GM19240 (cell line): ENCODE measurements at regions not wholly inside any gene's neighbourhood (a gene's known extent, or its start where the extent isn't known, plus 50 kb on each side); places are given as distances from the start of the nearest gene placed in this dataset.

Source experiments
- DNase-seq: peaks from one replicate; pipeline ENCODE4 v3.0.0; 2011; ENCODE audit warnings: low spot score; ENCODE audit not compliant: insufficient read length

DNA sequence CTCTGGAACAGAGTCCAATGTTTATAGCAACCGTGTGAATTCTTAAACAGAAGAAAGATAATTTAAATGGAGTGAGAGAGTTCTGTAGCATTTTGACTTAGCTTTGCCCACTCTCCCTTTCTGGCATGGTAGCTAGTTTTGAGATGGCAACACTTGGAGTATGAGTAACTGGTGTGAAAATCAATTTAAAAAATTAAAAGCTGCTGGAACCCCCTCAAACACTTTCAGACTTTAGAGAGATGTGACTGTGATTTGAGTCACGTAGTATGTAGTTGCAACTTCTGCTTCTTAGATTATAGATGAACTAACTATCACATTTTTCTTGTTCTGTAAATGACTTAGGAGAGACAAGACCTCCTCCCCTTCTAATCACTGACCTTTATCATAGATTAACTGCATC is 2309.5 kb upstream of the C9orf72 start:
- DNase-seq: no peak

DNA sequence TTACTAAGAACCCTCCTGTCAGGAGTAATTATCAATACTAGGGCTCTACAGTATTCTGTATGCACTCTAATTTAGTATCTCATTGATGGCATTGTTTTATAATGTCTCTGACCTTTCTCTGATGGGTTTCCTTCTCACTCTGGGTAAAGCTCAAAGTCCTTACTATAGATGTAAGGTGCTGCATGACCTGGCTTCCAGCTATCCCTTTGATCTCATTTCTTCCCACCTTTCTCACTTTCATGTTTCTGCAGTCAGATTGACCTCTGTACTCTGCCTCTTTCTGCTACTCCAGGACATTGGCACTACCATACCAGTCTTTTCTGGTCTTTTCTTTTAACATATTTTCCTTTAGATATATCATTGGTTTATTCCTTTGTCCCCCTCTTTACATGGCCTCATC is 2332.8 kb upstream of the C9orf72 start:
- DNase-seq: no peak

DNA sequence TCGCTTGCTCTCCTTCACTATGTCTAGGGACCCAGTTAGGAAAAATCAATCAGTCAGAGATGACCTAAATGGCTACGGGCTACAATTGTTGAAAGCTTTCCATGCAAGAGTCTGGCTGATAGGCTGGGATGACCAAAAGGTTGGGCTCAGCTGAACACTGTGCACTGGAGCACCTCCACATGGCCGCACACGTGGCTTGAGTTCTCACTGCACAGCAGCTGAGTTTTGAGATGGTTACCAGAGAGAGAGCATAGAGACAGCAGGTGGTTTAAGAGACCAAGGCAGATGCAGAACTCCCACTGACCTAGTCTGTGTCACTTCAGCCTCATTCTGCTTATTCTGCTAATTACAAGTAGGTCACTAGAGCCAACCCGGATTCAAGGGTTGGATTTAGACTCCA is 2354.8 kb upstream of the C9orf72 start:
- DNase-seq: no peak

DNA sequence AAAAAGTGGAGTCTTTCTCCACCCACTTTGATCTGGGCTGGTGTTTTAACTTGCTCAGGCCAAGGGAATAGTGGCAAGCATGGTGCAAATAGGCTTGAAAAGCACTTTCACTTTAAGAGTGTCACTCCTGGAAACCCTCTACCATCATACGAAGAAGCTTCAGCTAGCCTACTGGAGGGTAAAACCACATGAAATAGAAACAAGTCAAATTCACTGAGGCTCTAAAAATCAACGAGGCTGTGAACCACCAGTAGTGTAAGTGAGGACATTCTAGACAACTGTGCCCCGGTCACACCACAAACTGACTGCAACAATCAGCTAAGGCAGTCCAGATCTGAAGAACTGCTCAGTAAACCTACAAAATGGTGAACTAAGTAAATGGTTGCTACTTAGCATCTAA is 2366.3 kb upstream of the C9orf72 start:
- DNase-seq: no peak

DNA sequence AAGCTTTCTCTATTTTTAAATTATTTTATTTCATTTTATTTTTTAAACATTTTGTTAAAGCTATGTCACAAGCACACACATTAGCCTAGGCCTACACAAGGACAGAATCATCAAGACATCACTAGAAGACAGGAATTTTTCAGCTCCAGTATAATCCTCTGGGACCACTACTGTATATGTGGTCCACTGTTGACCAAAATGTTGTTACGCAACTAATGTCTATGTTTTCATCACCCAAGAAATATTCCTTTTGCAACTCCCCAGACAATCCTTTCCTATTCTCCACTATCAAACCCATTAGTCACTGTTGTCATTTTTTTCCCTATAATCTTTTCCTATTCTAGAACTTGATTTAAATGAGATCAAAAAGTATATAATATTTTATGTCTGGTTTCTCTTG is 2371.7 kb upstream of the C9orf72 start:
- no peak for DNase-seq

DNA sequence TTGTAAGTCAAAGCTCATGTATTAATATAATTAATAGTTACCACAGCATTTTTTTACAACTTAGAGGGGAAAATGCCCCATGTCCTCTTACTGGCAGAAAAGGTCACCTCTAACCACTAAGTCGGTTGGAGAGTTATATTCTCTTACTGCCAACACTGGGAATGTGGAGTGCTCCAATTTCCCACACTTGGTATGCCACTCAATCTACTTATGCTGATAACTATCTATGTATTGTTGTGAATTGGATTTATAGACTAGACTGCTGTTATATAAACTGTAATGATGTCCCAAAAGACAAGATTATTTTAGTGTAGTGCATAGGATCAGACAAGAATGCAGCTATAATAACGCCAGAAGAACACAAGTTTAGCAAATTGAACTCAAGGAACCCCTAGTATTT is 2385.2 kb upstream of the C9orf72 start:
- no peak for DNase-seq

DNA sequence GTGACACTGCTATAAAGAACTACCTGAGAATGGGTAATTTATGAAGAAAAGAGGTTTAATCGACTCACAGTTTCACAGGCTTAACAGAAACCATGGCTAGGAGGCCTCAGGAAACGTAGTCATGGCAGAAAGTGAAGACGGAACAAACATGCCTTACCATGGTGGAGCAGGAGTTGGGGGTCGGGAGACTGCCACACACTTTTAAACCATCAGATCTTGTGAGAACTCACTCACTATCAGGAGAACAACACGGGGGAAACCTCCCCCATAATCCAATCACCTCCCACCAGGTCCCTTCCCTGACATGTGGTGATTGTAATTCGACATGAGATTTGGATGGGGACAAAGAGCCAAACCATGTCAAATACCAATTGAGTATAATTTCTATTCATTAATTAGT is 2392.6 kb upstream of the C9orf72 start:
- no peak for DNase-seq

DNA sequence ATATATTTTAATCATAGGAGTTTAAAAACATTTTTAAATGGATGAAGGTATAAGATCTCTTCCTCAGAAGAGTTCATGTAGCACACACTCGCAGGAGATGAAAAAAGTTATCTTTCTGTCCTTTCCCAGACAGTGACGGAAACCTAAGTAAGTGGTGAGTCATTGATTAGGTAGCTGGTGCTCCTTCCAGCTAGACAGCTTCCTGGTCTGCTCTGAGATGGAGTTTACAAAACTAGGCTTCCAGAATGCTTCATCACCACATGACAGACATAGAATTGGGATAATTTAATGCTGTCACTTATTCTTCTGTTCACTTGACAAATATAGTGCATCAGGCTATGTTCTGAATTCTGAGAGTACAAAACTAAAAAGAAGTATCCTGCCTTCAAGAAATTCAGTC is 2393.0 kb upstream of the C9orf72 start:
- DNase-seq: no peak

DNA sequence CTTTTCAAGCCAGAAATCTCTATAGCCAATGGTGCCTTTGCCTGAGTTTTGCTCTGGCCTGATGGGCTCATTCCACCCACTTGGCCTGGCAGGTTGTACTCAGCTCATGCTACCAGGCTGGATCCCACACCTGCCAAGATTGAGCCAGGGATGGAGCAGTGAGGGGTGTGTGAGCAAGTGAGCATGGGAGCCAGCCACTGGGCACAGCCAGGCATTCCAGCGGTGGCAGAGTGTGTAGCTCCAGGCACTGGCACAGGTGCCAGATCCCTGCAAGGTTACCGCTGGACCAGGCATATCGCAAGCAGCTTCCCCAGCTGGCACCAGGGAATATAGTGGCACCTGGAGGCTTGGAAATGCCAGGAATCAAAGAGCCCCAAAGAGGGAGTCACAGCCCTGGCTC is 2395.6 kb upstream of the C9orf72 start:
- DNase-seq: no peak

DNA sequence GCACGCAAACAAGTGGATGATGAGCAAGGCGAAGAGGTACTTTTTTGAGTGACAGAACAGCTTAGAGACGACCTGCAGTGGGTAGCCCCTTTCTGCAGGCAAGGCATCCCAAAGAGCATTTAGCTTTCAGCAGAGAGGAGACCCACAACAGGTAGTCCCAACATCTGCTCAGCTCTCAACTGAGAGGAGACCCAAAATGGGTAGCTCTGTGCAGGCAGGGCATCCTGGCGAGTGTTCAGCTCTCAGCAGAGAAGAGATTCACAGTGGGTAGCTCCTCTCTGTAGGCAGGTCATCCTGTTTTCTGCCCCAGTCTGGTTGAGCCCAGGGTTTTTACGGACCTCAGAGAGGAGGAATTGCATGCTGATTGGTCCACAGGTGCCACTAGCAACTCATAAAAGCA is 2396.1 kb upstream of the C9orf72 start:
- DNase-seq: no peak

DNA sequence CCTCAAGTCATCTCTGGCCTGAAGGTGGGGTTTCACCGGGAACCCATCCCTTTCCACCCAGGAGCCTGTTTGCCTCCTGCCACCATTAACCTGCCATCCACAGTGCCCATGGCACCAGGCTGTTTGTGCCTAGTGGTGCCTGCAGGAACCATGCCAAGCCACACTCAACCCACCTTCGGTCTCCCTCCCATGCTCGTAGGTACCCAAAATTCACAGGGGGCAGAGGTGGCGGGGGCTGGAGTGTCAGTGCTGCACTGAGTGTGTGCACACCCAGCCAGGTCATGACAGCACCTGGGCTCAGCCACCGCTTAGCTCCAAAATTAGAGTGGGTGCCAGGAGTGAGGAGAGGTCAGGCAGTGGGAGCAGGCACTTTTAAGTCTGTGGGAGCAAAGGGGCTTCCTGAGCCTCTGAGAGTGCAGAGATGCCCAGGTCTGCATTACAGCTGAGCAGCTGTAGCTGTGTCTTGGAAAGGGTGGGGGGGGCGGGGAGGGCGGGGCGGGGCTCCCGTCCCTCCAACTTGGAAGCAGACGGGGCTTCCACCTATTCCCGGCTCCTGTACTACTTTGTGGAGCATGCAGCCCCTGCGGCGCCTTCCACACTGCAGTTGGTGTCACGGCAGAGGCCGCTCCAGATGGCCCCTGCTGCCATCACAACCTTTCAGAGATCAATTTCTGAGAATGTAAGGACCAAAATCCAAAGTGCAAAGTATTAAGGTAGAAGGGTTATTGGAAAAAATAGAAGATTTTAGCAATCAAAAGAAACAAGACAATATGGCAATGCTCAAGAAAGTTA is 2396.8 kb upstream of the C9orf72 start:
- no peak for DNase-seq

DNA sequence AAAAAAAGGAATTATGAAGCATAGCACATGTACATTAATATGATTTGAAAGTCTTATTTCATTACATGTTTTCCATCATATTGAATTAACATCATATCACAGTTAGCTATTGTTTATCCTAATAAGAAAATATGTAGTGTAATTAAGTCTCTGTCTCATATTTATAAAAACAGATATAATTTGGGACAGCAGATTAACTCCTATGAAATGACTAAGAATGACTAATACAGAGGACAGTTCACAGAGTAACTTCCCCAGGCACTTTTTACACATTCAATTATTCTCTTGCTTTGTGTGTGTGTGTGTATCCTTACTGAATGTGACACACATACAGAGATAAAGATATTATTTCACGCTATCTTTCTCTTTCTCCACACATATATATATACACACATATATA is 2400.9 kb upstream of the C9orf72 start:
- DNase-seq: no peak

DNA sequence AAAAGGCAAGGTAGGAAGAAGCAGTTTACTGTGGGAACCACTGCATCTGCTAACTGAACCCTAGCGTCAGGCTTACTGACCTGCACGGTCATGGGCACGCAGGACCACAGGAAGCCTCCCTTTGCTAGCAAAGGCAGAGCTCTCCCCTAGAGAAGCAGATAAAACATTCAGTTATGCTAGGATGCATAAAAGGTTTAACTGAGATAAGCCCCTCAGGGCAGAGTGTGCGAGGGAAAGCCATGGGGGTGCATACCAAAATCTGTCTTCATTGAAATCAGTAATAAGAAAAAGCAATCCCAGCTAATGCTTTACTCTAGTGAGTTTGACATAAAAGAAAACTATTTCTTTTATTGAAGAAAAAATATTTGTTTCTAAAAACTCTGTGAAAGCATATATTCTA is 2403.7 kb upstream of the C9orf72 start:
- no peak for DNase-seq

DNA sequence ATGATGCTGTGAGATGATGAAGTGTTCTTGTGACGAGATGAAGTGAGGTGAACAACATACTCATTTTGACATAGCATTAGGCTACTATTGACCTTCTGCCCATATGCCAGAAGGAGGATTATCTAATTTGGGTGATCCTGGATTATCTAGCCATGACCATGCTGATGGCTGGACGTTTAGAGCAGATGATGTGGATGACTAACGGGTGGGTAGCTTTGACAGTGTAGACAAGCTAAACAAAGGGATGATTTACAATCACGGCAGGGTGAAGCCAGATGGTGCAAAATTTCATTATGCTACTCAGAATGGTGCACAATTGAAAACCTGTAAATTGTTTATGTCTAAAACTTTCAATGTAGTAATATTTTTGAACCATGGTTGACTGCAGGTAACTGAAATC is 2403.4 kb upstream of the ACO1 start:
- DNase-seq: no peak

DNA sequence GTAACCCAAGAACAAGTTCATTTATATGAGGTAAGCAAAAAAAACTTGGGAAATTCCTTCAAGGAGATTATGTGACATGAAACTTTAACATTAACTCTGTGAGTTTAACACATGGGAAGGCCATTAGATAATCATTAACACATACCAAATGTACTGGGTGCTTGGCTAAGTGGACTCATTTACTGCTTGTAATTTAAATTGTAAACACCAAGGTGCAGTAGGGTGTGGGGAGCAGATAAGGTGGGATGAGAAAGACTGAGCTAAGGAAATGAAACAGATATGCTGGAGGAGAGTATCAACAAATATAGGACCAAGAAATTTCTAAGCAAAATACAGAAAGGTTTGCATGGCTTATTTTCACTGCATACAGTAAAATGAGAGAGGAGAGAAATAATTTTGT is 2384.8 kb upstream of the ACO1 start:
- no peak for DNase-seq

DNA sequence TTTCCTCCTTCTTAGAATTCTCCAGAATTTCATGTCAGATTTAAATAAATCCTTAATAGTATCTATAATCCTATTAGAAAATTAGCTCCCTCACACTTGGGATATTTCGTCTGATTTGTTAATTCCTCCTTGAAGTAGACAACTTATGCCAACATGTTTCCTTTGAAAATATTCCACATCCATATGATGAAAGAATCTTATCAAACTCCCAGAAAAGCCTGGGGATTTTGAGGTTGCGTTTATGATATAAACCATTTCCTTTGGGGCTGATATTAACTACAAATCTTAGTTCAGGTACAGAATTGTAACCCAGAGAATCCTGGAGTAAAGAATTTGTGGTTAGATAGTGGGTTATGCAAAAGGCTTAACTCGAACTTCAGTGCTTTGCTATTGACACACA is 2373.8 kb upstream of the ACO1 start:
- DNase-seq: no peak

DNA sequence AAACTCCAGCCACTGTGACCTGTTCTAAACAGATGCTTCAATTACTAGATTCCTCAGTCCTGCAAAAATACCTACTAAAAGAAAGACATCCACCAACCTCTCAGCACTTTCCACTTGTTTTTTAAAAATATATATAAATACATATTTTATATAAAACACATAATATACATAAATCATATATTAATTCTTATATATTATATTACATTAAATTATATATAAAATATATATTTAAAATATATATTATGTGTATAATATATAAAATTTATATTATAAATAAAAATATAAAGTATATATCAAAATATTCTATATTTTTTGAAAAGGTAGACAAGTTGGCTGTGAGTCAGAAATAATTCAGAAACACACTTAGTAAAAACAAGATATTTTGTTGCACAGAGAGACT is 2371.8 kb upstream of the ACO1 start:
- DNase-seq: no peak

DNA sequence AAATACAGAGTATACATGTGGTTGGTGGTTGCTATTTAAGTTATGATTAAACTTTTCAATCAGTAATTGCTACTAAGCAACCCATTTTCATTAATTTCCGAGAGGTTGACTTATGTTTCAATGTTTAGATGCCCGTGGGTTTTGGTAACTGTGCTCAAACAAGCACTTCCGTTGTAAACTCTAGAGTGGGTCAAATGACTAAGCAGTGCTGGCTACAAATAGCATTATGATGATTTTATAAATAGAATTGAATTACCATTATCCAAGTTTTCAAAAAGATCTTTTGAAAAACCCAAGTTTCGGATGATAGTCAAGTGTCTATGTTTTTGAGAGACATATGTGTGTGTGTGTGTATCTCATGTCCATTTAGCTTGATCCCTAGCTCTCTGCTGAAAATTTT is 2369.4 kb upstream of the ACO1 start:
- DNase-seq: no peak

DNA sequence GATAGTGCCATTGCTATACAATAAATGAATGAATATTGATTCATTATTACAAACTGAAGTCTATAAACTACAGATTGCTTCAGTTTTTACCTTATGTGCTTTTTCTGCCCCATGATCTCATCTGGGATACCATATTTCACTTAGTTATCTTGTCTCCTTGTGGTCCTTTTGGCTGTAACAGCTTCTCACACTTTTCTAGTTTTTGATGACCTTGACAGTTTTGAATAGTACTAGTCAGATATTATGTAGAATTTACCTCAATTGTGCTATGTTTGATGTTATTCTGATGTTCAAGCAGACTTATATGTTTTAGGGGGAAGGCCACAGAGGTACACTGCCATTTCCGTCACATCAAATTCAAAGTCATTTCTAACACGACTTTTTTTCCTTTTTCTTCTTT is 2364.3 kb upstream of the ACO1 start:
- DNase-seq: no peak

DNA sequence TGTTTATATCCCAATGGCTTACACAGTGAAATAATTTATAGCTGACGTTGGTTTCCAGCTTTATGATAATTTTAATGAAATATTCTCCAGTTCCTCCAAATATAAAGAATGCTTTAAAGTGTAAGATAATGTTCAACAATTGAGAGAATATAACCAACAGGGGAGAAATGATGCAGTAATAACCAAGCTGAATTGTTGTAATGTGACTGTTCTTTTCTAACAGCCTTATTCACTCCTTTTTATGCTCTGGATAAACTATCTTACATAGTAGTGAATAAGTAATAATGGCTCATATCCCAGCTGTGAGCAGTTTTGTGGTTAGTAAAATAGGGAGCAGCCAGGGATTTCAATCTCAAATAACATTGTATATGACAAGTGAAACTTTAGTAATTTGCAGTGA is 2348.7 kb upstream of the ACO1 start:
- no peak for DNase-seq

DNA sequence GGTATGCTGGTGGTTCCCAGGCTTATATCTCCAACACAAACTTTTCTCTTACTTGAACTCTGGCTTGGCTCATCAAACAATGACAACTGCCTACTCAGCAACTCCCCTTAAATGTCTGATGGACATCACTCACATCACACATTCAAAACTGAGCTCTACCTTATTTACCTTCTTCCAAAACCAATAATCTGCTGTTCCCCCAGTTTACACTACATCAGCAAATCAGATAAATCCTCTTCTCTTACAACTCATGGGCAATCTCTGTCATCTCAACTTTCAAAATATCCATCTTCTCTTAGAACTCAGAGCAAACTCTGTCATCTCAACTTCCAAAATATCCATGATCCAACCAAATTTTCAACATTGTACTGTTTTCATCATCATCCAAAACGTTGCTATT is 2347.9 kb upstream of the ACO1 start:
- no peak for DNase-seq

DNA sequence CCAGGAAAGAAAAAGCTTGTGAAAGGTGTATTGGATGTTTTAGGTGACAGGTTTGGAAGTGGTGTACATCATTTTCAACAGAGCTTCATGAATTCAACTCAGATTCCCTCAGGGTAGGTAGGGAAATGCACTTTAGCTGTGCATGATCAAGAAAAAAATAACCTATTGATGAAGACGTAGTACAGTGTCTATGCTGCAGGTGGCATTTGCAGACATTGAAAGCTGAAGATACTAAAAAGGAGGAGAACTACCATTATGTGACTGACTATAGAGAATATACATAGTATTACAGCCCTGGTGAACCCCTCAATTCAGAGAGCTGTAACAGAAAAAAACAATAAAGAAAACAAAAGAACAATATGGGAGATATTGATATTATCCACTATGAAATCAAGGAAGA is 2344.7 kb upstream of the ACO1 start:
- DNase-seq: no peak

DNA sequence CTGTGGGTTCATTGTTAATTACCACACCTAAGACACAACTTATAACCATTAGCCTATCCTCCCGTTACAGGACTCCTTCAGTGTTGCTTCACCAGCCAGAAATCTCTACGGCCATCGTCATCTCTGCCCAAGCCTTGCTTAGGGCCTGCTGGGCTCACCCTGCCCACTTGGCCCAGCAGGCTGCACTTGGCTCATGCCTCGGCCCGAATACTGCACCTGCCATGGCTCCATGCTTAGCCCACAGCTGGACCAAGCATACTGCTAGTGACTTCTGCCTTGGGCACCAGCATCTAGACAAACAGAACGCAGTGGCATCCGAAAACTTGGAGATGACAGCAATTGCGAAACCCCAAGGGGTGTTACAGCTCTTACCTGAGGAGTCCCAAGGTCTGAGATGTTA is 2336.0 kb upstream of the ACO1 start:
- DNase-seq: no peak

DNA sequence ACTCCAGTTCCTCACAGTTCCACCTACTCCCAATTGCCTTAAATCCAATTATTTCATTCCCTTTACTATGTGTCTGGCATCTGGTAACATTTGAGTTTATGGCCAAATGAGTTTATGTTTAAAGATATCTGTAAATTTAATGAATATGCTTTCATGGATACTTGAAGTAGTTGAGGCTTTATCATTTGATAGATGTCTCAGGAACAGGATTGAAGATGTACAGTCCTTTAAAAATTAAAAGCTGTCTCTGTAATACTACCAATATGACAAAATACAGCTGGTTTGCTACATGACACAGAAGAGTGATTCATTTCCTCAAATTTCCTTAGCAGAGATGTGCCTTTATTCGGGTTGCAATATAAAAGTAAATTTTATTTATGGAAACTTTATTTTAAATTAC is 2326.0 kb upstream of the ACO1 start:
- no peak for DNase-seq
